ENCODE measurements at regions not wholly inside any gene's neighbourhood (a gene's known extent, or its start where the extent isn't known, plus 50 kb on each side); places are given as distances from the start of the nearest gene placed in this dataset.

DNA sequence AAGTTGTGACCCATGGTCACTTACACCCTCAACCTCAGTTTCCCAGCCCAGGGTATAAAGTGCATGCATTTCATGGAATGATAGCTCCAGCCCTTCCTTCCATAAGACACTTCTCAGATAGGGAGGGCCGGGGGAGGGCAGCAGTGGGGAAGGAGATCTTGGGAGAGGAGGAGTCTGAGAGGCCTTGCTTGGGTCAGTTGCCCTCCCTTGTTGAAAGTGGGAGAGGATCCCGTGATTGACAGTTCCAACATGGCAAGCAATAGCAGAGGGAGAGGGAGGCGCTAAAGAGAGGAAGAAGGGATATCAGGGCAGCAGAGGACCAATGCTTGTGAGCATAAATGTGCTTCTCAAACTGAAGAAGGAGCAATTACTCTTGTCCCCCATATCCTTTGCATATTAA lies 244.4 kb downstream of the CHRM3 start:
- Histone ChIP-seq H3K4me3 (no peak overlapping the region), H3K36me3 (no peaks in the 10 kb centered on the region), H3K9me3 (no peaks in the 10 kb centered on the region), H3K27ac (no peak overlapping the region), H3K4me1 (no peaks in the 10 kb centered on the region), H3K27me3 (no peaks in the 10 kb centered on the region)
- TF ChIP-seq, protein P1, sequence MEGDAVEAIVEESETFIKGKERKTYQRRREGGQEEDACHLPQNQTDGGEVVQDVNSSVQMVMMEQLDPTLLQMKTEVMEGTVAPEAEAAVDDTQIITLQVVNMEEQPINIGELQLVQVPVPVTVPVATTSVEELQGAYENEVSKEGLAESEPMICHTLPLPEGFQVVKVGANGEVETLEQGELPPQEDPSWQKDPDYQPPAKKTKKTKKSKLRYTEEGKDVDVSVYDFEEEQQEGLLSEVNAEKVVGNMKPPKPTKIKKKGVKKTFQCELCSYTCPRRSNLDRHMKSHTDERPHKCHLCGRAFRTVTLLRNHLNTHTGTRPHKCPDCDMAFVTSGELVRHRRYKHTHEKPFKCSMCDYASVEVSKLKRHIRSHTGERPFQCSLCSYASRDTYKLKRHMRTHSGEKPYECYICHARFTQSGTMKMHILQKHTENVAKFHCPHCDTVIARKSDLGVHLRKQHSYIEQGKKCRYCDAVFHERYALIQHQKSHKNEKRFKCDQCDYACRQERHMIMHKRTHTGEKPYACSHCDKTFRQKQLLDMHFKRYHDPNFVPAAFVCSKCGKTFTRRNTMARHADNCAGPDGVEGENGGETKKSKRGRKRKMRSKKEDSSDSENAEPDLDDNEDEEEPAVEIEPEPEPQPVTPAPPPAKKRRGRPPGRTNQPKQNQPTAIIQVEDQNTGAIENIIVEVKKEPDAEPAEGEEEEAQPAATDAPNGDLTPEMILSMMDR (IDR thresholded peaks at IDR 0.05), result no peak
- TF ChIP-seq POLR2AphosphoS5 (IDR thresholded peaks at IDR 0.05; ENCODE audit: insufficient read depth in 1 of 2, low read depth in 1 of 2), result no peak
- TF ChIP-seq POLR2A (IDR thresholded peaks at IDR 0.05), result no peak
- intact Hi-C loops (cut with DNase I), result no loop called here
- no peak for DNase-seq (ENCODE audit: extremely low spot score in 2 of 2)

DNA sequence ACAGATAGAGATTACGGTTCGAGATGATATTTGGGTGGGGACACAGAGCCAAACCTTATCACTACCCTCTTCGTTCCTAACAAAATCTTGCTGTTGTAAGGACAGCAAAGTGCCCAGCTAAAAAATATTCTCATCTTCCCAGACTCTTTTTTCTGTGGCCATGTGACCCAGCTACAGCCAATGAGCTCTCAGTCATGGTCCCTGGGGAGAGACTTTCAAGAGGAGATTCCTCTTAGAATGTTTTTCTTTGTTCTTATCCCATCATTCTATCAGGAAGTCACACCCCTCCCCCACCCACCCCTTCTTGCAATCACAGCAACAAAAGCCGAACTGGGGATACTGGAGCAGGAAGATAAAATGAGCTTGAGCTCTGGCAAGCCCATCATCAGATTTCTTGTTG lies 247.1 kb downstream of the CHRM3 start:
- Histone ChIP-seq H3K27ac (no peak overlapping the region), H3K27me3 (no peaks in the 10 kb centered on the region), H3K4me1 (no peaks in the 10 kb centered on the region), H3K4me3 (no peak overlapping the region), H3K9me3 (no peaks in the 10 kb centered on the region), H3K36me3 (no peaks in the 10 kb centered on the region)
- no peak for TF ChIP-seq POLR2AphosphoS5 (IDR thresholded peaks at IDR 0.05; ENCODE audit: insufficient read depth in 1 of 2, low read depth in 1 of 2)
- TF ChIP-seq POLR2A (IDR thresholded peaks at IDR 0.05), result no peak
- TF ChIP-seq, protein P1 (IDR thresholded peaks at IDR 0.05), result no peak
- intact Hi-C loops (cut with DNase I), result no loop called here
- DNase-seq (ENCODE audit: extremely low spot score in 2 of 2), result no peak

DNA sequence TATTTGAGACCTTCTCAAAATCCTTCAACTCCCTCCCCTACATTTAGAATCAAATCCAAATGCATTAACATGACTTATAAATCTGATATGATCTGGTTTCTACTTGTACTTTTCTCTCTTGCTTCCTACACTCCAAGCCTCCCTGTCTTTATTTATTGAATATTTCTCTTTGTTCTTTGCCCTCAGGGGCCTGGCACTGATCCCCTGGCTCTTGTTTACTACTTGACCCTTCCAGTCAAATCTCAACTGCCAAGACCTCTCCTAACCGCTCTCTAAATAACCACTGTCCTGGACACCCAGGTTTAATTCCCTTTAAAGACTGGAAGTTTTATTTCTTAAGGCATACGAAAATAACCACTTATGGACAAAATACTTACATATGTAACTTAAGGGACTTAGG lies 248.9 kb downstream of the CHRM3 start:
- TF ChIP-seq POLR2AphosphoS5 (IDR thresholded peaks at IDR 0.05; ENCODE audit: insufficient read depth in 1 of 2, low read depth in 1 of 2) (no peak), POLR2A (IDR thresholded peaks at IDR 0.05) (no peak)
- TF ChIP-seq, protein P1 (IDR thresholded peaks at IDR 0.05), result no peak
- no peak for DNase-seq (ENCODE audit: extremely low spot score in 2 of 2)
- Histone ChIP-seq H3K4me1 (no peaks in the 10 kb centered on the region), H3K36me3 (no peaks in the 10 kb centered on the region), H3K4me3 (no peak overlapping the region), H3K27me3 (no peaks in the 10 kb centered on the region), H3K27ac (no peak overlapping the region), H3K9me3 (no peaks in the 10 kb centered on the region)
- intact Hi-C loops (cut with DNase I), result no loop called here

DNA sequence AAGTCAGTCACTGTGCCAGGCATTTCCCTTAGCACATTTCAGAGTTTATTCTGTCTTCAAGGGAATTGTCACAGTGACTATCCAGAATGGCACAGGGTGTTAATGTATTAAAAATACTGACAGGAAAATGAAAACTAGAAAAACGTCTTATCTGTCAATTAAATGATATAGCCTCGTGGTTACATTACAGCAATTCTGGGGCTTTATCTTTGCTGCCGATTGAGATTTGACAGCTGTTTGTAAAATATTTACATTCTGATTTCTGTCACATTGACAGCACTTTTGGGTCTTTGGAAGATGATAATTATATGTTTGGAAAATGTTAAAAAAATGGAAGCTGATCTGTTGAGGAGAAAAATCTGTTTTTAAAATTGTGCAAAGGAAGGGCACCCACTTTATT lies 250.0 kb downstream of the CHRM3 start:
- TF ChIP-seq, protein P1 (IDR thresholded peaks at IDR 0.05), result no peak
- no peak for TF ChIP-seq POLR2AphosphoS5 (IDR thresholded peaks at IDR 0.05; ENCODE audit: insufficient read depth in 1 of 2, low read depth in 1 of 2)
- TF ChIP-seq POLR2A (IDR thresholded peaks at IDR 0.05), result no peak
- intact Hi-C loops (cut with DNase I), result no loop called here
- no peaks in the 10 kb centered on the region for H3K36me3 ChIP-seq
- DNase-seq (ENCODE audit: extremely low spot score in 2 of 2), result no peak
- no peak overlapping the region for H3K27ac ChIP-seq
- H3K4me3 ChIP-seq, result no peak overlapping the region
- H3K4me1 ChIP-seq, result no peaks in the 10 kb centered on the region
- no peaks in the 10 kb centered on the region for H3K27me3 ChIP-seq
- H3K9me3 ChIP-seq, result no peaks in the 10 kb centered on the region

DNA sequence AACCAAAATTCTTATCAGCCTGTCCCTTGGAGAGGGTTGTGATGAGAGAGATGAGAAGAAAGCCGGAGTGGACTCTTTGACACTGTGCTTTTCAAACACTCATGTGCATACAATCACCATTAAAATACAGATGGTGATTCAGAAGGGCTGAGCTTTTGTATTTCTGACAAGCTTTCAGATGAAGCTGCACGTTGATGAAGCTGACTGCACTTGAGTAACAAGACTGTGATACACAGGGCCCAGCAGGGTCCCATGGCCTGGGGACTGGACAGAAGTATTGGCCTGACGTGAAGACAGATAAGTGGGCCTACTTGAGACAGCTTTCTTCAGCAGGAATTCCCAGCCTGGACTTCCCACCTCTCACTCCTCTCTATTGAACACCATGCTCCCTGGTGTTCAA lies 258.2 kb downstream of the CHRM3 start:
- no peaks in the 10 kb centered on the region for H3K9me3 ChIP-seq
- intact Hi-C loops (cut with DNase I), result no loop called here

More for the DNA sequence above, 258.2 kb downstream of the CHRM3 start:
- no peak for TF ChIP-seq POLR2AphosphoS5 (IDR thresholded peaks at IDR 0.05; ENCODE audit: insufficient read depth in 1 of 2, low read depth in 1 of 2)
- TF ChIP-seq, protein P1 (IDR thresholded peaks at IDR 0.05), result no peak
- TF ChIP-seq POLR2A (IDR thresholded peaks at IDR 0.05), result no peak
- no peak for DNase-seq (ENCODE audit: extremely low spot score in 2 of 2)
- H3K36me3 ChIP-seq, result no peaks in the 10 kb centered on the region
- no peaks in the 10 kb centered on the region for H3K4me1 ChIP-seq
- no peak overlapping the region for H3K27ac ChIP-seq
- H3K4me3 ChIP-seq, result no peak overlapping the region
- no peaks in the 10 kb centered on the region for H3K27me3 ChIP-seq

Data from vagina (tissue), 2 donors.